ENCODE measurements at regions not wholly inside any gene's neighbourhood (a gene's known extent, or its start where the extent isn't known, plus 50 kb on each side); places are given as distances from the start of the nearest gene placed in this dataset.

GRCh38 chr17:77593081-77593480 is 365.4 kb upstream of the TNRC6C start:
- no peak for ATAC-seq
- intact Hi-C loops (cut with DNase I, micrococcal nuclease) = no loop called here
- no peak for DNase-seq

- DNase-seq (no peak), ATAC-seq (no peak)
- intact Hi-C loops (cut with DNase I, micrococcal nuclease) = no loop called here
Observed at GRCh38 chr17:77594416-77595209, 363.9 kb upstream of the TNRC6C start.

- DNase-seq (no peak), ATAC-seq (no peak)
- intact Hi-C loops (cut with DNase I, micrococcal nuclease) = no loop called here
Observed at GRCh38 chr17:77596491-77597417, 361.7 kb upstream of the TNRC6C start.

- intact Hi-C loops (cut with DNase I, micrococcal nuclease) = no loop called here
- ATAC-seq = no peak
- no peak for DNase-seq
Observed at GRCh38 chr17:77597418-77598240, 360.9 kb upstream of the TNRC6C start.

- DNase-seq (no peak), ATAC-seq (no peak)
- intact Hi-C loops (cut with DNase I, micrococcal nuclease) = no loop called here
Observed at GRCh38 chr17:77598241-77598620, 360.3 kb upstream of the TNRC6C start.

GRCh38 chr17:77599699-77600098 is 358.8 kb upstream of the TNRC6C start:
- ATAC-seq (no peak), DNase-seq (no peak)
- intact Hi-C loops (cut with DNase I, micrococcal nuclease) = no loop called here

- no peak for DNase-seq
- intact Hi-C loops (cut with DNase I, micrococcal nuclease) = no loop called here
Observed at GRCh38 chr17:77600346-77600745, 358.2 kb upstream of the TNRC6C start.

GRCh38 chr17:77601054-77601979 is 357.2 kb upstream of the TNRC6C start:
- ATAC-seq = no peak
- no peak for DNase-seq
- intact Hi-C loops (cut with DNase I, micrococcal nuclease) = no loop called here

More at GRCh38 chr17:77600346-77600745, 358.2 kb upstream of the TNRC6C start:
- ATAC-seq = no peak

- intact Hi-C loops (cut with DNase I, micrococcal nuclease) = no loop called here
- ATAC-seq (no peak), DNase-seq (peak in 1 of 2 donors; percentile 47)
Observed at GRCh38 chr17:77602062-77602746, 356.3 kb upstream of the TNRC6C start.

GRCh38 chr17:77602883-77603640 is 355.4 kb upstream of the TNRC6C start:
- ATAC-seq (no peak), DNase-seq (no peak)
- intact Hi-C loops (cut with DNase I, micrococcal nuclease) = no loop called here

- DNase-seq (no peak), ATAC-seq (no peak)
- intact Hi-C loops (cut with DNase I, micrococcal nuclease) = no loop called here
Observed at GRCh38 chr17:77604301-77604972, 354.1 kb upstream of the TNRC6C start.

GRCh38 chr17:77604973-77605313 is 353.6 kb upstream of the TNRC6C start:
- DNase-seq = no peak
- ATAC-seq = no peak
- intact Hi-C loops (cut with DNase I, micrococcal nuclease) = no loop called here

GRCh38 chr17:77606146-77606864 is 352.2 kb upstream of the TNRC6C start:
- DNase-seq = no peak
- intact Hi-C loops (cut with DNase I, micrococcal nuclease) = no loop called here

GRCh38 chr17:77606865-77607210 is 351.7 kb upstream of the TNRC6C start:
- intact Hi-C loops (cut with DNase I, micrococcal nuclease) = no loop called here
- peak in 1 of 2 donors; percentile 44 for DNase-seq
- ATAC-seq = no peak

More at GRCh38 chr17:77606146-77606864, 352.2 kb upstream of the TNRC6C start:
- no peak for ATAC-seq

GRCh38 chr17:77607606-77608005 is 350.9 kb upstream of the TNRC6C start:
- ATAC-seq (no peak), DNase-seq (no peak)
- intact Hi-C loops (cut with DNase I, micrococcal nuclease) = no loop called here

- no peak for ATAC-seq
- intact Hi-C loops (cut with DNase I, micrococcal nuclease) = no loop called here
- no peak for DNase-seq
Observed at GRCh38 chr17:77608431-77608830, 350.1 kb upstream of the TNRC6C start.
